Natural killer cell (primary cell): ENCODE measurements at regions not wholly inside any gene's neighbourhood (a gene's known extent, or its start where the extent isn't known, plus 50 kb on each side); places are given as distances from the start of the nearest gene placed in this dataset.
"Not testable (repeated sequence)": the region's sequence is repeated elsewhere in the genome, so short reads cannot be mapped to it uniquely, and the experiment has no call there.

Experiments used
- ATAC-seq, 3 donors: fragments of 150-1000 bp in 2 of 3; fragments of 200-7000 bp in 1 of 3; cut with Tn5 transposase; 1 replicate in 1 of 3; 2 replicates in 2 of 3; pipeline ENCODE4 v1.10.0; 2021; ENCODE audit warnings: mild to moderate bottlenecking in 2 of 3, moderate library complexity in 2 of 3
- DNase-seq, 2 donors: peaks; one replicate each; pipeline versions ENCODE4 v3.0.0 to v3.0.0-alpha.2; 2013 to 2021; ENCODE audit warnings: mixed read lengths in 1 of 2
- H3K27ac ChIP-seq: one replicate; pipeline ENCODE4 v1.5.1; 2013; ENCODE audit warnings: mild to moderate bottlenecking, low read length
- H3K27me3 ChIP-seq: one replicate; pipeline ENCODE4 v1.6.1; 2013; ENCODE audit warnings: low read length; ENCODE audit not compliant: control insufficient read depth, insufficient read depth
- H3K36me3 ChIP-seq: one replicate; pipeline ENCODE4 v1.6.1; 2013; ENCODE audit warnings: low read length; ENCODE audit not compliant: control insufficient read depth, insufficient read depth
- H3K4me1 ChIP-seq: one replicate; pipeline ENCODE4 v1.6.1; 2013; ENCODE audit warnings: low read length; ENCODE audit not compliant: control insufficient read depth, insufficient read depth
- H3K4me3 ChIP-seq: one replicate; pipeline ENCODE4 v1.5.1; 2013; ENCODE audit warnings: low read length
- H3K9me3 ChIP-seq: one replicate; pipeline ENCODE4 v1.6.1; 2013; ENCODE audit warnings: low read length; ENCODE audit not compliant: control insufficient read depth, insufficient read depth
- H3K27ac Mint-ChIP-seq, 2 donors: one replicate each; pipeline ENCODE4 v1.8.0; 2022; ENCODE audit warnings: mild to moderate bottlenecking in 2 of 2, mixed read lengths in 2 of 2, moderate library complexity in 1 of 2
- H3K27me3 Mint-ChIP-seq, 2 donors: one replicate each; pipeline ENCODE4 v1.8.0; 2022; ENCODE audit warnings: low read depth in 2 of 2, mixed read lengths in 2 of 2
- H3K36me3 Mint-ChIP-seq: one replicate; pipeline ENCODE4 v1.8.0; 2022; ENCODE audit warnings: mixed read lengths
- H3K4me1 Mint-ChIP-seq, 2 donors: one replicate each; pipeline ENCODE4 v1.8.0; 2022; ENCODE audit warnings: mixed read lengths in 2 of 2
- H3K4me3 Mint-ChIP-seq: one replicate; pipeline ENCODE4 v1.8.0; 2022; ENCODE audit warnings: mild to moderate bottlenecking, moderate library complexity, mixed read lengths
- H3K9me3 Mint-ChIP-seq, 2 donors: one replicate each; pipeline ENCODE4 v1.8.0; 2022; ENCODE audit warnings: mixed read lengths in 2 of 2
- WGBS: methylation state at CpG from one replicate; pipeline ENCODE4 v1.1.7; 2013; ENCODE audit warnings: missing lambda C conversion rate; ENCODE audit not compliant: insufficient coverage; 5-methylcytosine and 5-hydroxymethylcytosine counted together
- intact Hi-C: fragments of 100-400 bp; cut with micrococcal nuclease; formaldehyde crosslinking; loops from one replicate; pipeline ENCODE4 v1.14.2; 2022

DNA sequence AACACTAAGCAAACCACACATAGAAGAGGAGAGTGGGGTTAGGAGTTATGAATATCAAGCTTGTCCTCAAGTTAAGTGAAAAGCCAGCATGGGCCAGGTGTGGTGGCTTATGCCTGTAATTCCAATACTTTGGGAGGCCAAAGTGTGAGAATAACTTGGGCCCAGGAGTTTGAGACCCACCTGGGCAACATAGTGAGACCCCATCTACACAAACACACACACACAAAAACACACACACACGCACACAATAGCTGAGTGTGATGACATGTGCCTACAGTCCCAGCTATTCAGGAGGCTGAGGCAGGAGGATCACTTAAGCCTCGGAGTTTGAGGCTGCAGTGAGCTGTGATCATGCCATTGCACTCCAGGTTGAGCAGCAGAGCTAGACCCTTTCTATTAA is 69.7 kb downstream of the PPIAL4G start:
- H3K27me3 ChIP-seq, intact Hi-C loops, DNase-seq, H3K27ac Mint-ChIP-seq, H3K36me3 Mint-ChIP-seq, H3K36me3 ChIP-seq, H3K27ac ChIP-seq, H3K9me3 Mint-ChIP-seq, H3K4me1 ChIP-seq, ATAC-seq, H3K4me1 Mint-ChIP-seq, H3K27me3 Mint-ChIP-seq, H3K9me3 ChIP-seq, H3K4me3 Mint-ChIP-seq, H3K4me3 ChIP-seq: not testable (repeated sequence)
- WGBS = 100% methylated on average over 2 of the region's 2 CpGs

DNA sequence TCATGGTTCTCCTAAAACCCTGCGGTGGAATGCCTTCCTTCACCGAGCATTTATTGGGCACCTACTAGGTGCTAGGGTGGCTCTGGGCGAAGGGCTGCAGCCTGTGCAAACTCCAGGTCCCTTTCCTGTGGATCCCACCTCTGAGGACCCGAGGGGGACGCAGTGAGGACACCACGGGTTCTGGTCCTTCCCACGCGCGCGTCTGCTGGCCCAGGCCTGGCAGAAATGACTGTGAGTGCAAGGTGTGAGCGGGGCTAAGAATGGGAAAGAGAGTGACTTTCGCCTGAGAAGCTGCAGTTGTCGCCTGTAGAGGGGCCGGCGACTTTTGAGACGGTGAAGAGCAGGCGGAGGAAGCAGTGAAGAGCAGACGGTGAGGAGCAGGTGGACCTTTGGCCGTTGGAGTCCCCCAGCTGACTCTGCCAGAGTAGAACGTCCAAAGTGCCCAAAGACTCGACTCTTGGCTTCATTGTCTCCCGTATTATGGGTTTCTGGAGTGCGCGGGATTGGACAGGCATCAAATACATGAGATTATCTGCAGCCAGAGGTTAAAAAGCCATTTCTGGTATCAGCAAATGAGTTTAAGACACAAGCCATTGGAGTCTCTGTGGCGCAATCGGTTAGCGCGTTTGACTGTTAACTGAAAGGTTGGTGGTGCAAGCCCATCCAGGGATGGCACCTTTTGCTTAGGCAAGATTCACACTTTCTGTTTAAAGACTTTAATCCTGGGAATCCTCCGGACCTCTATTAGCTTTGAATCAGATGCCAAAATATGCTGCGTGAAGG is 78.1 kb downstream of the PPIAL4G start:
- H3K27me3 Mint-ChIP-seq, ATAC-seq, H3K9me3 ChIP-seq, H3K36me3 ChIP-seq, DNase-seq, H3K27ac ChIP-seq, intact Hi-C loops, H3K4me3 ChIP-seq, H3K27ac Mint-ChIP-seq, H3K36me3 Mint-ChIP-seq, H3K27me3 ChIP-seq, H3K9me3 Mint-ChIP-seq: not testable (repeated sequence)
- 97% methylated on average over 24 of the region's 30 CpGs for WGBS
- Mint-ChIP-seq H3K4me3 (peak overlapping the region; percentile 40), H3K4me1 (peaks cover 20 to 30% of the 10 kb centered on the region in 2 donors)
- peaks cover 11% of the 10 kb centered on the region for H3K4me1 ChIP-seq

DNA sequence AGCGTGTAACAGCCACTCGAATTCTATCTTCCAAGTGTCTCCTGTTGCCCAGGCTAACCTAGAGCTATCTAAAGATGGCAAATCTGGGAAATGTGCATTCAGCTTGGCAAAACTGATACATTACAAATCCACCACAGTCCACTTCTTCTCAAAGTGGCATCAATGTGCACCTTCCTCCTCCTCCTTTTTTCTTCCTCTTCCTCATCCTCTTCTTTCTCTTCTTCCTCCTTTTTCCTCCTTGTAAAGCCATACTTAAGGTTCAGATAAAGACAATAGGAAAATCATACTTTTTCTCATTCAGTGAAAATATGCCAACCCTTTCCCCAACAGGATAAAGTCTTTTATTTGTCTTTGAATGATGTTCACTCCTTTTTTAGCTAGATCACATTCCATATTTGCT is 79.2 kb downstream of the PPIAL4G start:
- not testable (repeated sequence) for ATAC-seq, H3K4me3 ChIP-seq, H3K9me3 Mint-ChIP-seq, DNase-seq, H3K36me3 ChIP-seq, H3K27ac ChIP-seq, H3K27me3 ChIP-seq, H3K36me3 Mint-ChIP-seq, H3K9me3 ChIP-seq, H3K27me3 Mint-ChIP-seq
- WGBS = 100% methylated on average over 2 of the region's 2 CpGs
- Mint-ChIP-seq H3K4me1 (peaks cover 20 to 30% of the 10 kb centered on the region in 2 donors), H3K27ac (peak overlapping the region; percentile 78 to 99), H3K4me3 (peak overlapping the region; percentile 32)
- peaks cover 11% of the 10 kb centered on the region for H3K4me1 ChIP-seq
- intact Hi-C loops = loop anchor here (2.0 kb wide), 1 partner anchor 15 kb away; no protein-coding TSS in a partner anchor

DNA sequence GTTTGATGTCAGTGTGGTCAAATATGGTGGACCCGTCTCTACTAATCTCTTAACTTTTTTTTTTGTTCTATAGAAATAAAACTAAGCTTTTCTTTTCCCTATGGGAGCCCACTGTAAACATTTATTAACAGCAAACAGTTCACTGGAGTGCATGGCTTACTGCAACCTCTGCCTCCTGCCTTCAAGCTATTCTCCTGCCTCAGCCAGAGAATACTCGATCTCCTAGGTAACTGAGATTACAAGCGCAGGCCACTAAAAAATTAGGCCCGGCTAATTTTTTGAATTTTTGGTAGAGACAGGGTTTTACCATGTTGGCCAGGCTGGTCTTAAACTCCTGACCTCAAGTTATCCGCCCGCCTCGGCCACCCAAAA is 80.0 kb downstream of the PPIAL4G start:
- Mint-ChIP-seq H3K4me1 (peaks cover 20 to 30% of the 10 kb centered on the region in 2 donors), H3K27ac (peak overlapping the region; percentile 99), H3K4me3 (peak overlapping the region; percentile 100)
- H3K27me3 Mint-ChIP-seq, H3K36me3 Mint-ChIP-seq, H3K36me3 ChIP-seq, H3K9me3 ChIP-seq, ATAC-seq, H3K9me3 Mint-ChIP-seq, H3K27me3 ChIP-seq: not testable (repeated sequence)
- intact Hi-C loops = loop anchor here (2.0 kb wide), 1 partner anchor 14 kb away; no protein-coding TSS in a partner anchor
- Histone ChIP-seq H3K4me1 (peaks cover 11% of the 10 kb centered on the region), H3K27ac (peak overlapping the region; percentile 82), H3K4me3 (peak overlapping the region; percentile 59)
- no CpG with 5 or more reads among the region's 7 CpGs for WGBS
- DNase-seq = peak in 1 of 2 donors; percentile 27

DNA sequence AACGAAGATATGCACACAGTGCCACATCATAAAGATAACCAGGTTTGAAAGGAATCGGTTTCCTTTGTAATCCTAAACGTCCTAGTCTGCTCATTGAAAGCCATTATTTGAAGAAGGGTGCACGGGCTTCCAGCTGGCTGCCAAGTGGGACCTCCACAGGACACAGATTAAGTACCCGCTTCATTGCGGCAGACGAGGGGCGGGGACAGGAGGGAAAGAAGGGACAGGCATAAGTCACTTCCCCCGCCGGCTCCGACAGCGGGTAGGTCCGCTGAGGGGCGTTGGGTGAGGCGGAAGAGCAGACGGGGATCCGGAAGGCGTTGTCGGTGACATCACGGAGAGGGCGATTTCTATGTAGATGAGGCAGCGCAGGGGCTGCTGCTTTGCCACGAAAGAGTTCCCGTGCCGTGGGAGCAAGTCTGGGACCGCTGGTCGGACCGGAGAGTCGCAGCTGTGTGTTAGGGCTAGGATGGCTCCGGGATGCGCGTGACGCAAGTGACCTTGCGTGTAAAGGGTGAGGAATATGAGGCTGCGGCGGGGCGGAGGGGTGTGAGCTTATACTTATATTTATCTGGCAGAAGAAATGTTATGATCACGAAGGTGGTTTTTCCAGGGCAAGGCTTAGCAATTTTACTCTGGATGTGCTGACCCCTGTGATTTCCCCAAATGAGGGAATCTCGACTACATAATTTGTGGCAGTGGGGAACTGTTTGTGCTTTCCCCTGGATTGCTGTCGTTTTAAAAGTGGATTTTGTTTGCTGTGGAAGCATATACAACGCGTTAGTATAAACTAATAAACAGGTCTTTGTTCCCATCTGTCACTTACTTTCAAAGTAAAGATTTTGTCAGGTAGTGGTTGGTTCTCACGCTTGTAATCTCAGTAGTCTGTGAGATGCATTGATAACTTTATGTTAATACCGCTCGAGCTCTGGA is 80.7 kb downstream of the PPIAL4G start:
- not testable (repeated sequence) for H3K36me3 ChIP-seq, H3K36me3 Mint-ChIP-seq, H3K9me3 Mint-ChIP-seq, H3K9me3 ChIP-seq, H3K27me3 Mint-ChIP-seq, H3K27me3 ChIP-seq
- Mint-ChIP-seq H3K27ac (peak overlapping the region; percentile 99), H3K4me3 (peak overlapping the region; percentile 100), H3K4me1 (peaks cover 22 to 30% of the 10 kb centered on the region in 2 donors)
- 0% methylated on average over 41 of the region's 45 CpGs for WGBS
- Histone ChIP-seq H3K4me1 (peaks cover 14% of the 10 kb centered on the region), H3K27ac (peak overlapping the region; percentile 82), H3K4me3 (peak overlapping the region; percentile 59)
- intact Hi-C loops = loop anchor here (2.0 kb wide), 1 partner anchor 14 kb away; no protein-coding TSS in a partner anchor
- DNase-seq (peak; percentile 74 to 90), ATAC-seq (peak; percentile 93 to 96 (median 94))

DNA sequence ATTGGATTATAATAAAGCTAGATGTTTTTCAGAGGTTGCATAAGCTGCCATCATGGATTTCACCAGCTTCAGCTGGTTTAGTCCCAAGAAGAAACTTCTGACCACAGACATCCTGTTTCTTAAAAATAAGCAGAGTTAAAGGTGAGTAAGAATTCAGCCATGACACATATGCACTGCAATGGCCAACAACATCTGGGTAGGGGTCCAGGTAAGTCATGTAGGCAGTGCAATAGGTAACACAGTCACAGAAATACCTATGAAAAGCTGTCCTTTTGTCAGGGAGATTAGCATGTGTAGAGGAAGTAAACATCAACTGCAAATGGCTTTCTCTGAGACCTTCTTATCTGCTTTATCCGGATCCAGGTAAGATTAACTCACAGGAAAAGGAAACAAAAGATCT is 85.6 kb downstream of the PPIAL4G start:
- H3K4me3 ChIP-seq, intact Hi-C loops, H3K27ac Mint-ChIP-seq, H3K9me3 Mint-ChIP-seq, ATAC-seq, H3K9me3 ChIP-seq, H3K4me3 Mint-ChIP-seq, H3K36me3 Mint-ChIP-seq, H3K36me3 ChIP-seq, H3K27me3 Mint-ChIP-seq, H3K27me3 ChIP-seq: not testable (repeated sequence)
- Histone ChIP-seq H3K27ac (peak overlapping the region; percentile 19), H3K4me1 (peaks cover 11% of the 10 kb centered on the region)
- WGBS = 38% methylated on average over 1 of the region's 1 CpG
- H3K4me1 Mint-ChIP-seq = peaks cover 14 to 23% of the 10 kb centered on the region in 2 donors
- peak in 1 of 2 donors; percentile 36 for DNase-seq

DNA sequence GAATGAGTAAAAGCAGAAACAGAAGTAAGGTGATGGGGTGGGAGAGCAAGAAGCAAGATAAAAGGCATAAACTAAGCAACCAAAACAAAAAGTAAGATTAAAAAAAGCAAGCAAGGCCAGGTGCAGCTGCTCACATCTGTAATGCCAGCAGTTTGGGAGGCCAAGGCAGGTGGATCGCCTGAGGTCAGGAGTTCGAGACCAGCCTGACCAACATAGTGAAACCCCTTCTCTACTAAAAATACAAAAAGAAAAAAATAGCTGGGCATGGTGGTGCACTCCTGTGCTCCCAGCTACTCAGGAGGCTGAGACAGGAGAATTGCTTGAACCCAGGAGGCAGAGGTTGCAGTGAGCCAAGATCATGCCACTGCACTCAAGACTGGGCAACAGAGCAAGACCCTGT is 90.6 kb downstream of the PPIAL4G start:
- intact Hi-C loops, H3K27ac ChIP-seq, H3K36me3 ChIP-seq, H3K4me3 ChIP-seq, H3K36me3 Mint-ChIP-seq, H3K9me3 Mint-ChIP-seq, H3K4me3 Mint-ChIP-seq, H3K27ac Mint-ChIP-seq, ATAC-seq, H3K27me3 Mint-ChIP-seq, DNase-seq, H3K27me3 ChIP-seq, H3K9me3 ChIP-seq: not testable (repeated sequence)
- 100% methylated on average over 1 of the region's 2 CpGs for WGBS
- H3K4me1 ChIP-seq = peaks cover 11% of the 10 kb centered on the region
- H3K4me1 Mint-ChIP-seq = peaks cover 16 to 19% of the 10 kb centered on the region in 2 donors
